Hepatocyte (in vitro differentiated cells): ENCODE measurements at regions not wholly inside any gene's neighbourhood (a gene's known extent, or its start where the extent isn't known, plus 50 kb on each side); places are given as distances from the start of the nearest gene placed in this dataset.

ENCODE experiments used
- CTCF ChIP-seq: fragments of 200-600 bp; sonication (generic); IDR thresholded peaks from 2 replicates; pipeline ENCODE4 v1.5.1; 2016; ENCODE audit warnings: antibody characterized with exemption, mild to moderate bottlenecking; ENCODE audit not compliant: poor library complexity
- EZH2 ChIP-seq: fragments of 200-600 bp; sonication (generic); IDR thresholded peaks from 2 replicates; pipeline ENCODE4 v1.6.1; 2016; ENCODE audit warnings: antibody characterized with exemption, mild to moderate bottlenecking, borderline replicate concordance
- EZH2phosphoT487 ChIP-seq: fragments of 200-600 bp; sonication (generic); IDR thresholded peaks from one replicate; pipeline ENCODE4 v1.6.1; 2018; ENCODE audit warnings: antibody characterized with exemption, mild to moderate bottlenecking, low read depth, moderate library complexity; ENCODE audit not compliant: unreplicated experiment, severe bottlenecking

DNA sequence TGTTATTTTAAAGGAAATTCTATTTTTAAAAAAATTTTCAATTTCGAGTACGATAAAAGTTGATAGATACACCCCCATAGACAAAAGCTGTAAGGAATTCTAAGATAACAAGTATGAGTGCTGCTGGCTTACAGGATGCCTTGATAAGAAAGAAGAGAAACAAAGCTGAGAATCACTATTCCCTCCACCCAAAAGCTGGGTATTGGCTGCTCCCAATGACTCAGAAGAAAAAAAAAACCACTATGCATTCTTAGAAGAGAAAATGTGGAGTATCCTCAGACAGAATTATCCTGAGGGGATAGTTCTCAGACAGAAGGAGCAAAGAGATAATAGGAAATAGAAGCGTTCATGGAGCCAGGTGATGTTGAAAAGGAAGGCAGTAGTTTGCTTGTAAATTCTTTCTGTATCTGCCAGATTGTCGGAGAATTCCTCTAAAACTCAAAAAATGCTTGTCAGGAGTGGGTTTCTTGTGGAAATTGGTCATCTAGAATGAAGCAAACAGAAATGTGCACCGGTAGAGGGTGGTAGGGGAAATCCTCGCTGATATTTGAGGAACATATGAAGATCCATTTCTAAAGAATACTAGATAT, 217.5 kb upstream of the ADAMTS3 start:
- no peak for TF ChIP-seq CTCF
- TF ChIP-seq EZH2 = no peak
- no peak for TF ChIP-seq EZH2phosphoT487
